ENCODE measurements at regions not wholly inside any gene's neighbourhood (a gene's known extent, or its start where the extent isn't known, plus 50 kb on each side); places are given as distances from the start of the nearest gene placed in this dataset.

DNA sequence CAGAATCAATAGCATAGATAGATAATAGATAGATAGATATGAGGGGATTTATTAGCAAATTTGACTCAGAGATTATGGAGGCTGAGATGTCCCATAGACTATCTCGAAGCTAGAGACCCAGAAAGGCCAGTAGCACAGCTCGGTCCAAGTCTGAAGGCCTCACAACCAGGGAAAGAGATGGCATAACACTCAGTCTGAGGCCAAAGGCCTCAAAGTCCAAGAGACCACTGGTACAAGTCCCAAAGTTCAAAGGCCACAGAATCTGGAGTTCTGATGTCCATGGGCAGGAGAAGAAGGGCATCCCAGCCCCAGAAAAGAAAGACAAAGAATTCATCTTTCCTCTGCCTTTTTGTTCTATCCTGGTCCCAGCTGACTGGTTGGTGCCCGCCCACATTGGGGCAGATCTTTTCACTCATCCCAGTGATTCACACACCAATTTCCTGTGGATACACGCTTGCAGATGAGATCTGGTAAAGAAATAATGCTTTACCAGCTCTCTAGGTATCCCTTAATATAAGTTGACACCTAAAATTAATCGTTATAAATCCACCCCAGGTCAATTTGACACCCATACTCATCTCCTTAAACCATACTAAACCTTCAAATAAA lies 127.8 kb upstream of the FBN2 start:
- no peaks in the 10 kb centered on the region for H3K27me3 Mint-ChIP-seq (ENCODE audit: low read depth)
- no peak overlapping the region for H3K27ac Mint-ChIP-seq (ENCODE audit: unreplicated experiment)
- TF ChIP-seq, protein P1, sequence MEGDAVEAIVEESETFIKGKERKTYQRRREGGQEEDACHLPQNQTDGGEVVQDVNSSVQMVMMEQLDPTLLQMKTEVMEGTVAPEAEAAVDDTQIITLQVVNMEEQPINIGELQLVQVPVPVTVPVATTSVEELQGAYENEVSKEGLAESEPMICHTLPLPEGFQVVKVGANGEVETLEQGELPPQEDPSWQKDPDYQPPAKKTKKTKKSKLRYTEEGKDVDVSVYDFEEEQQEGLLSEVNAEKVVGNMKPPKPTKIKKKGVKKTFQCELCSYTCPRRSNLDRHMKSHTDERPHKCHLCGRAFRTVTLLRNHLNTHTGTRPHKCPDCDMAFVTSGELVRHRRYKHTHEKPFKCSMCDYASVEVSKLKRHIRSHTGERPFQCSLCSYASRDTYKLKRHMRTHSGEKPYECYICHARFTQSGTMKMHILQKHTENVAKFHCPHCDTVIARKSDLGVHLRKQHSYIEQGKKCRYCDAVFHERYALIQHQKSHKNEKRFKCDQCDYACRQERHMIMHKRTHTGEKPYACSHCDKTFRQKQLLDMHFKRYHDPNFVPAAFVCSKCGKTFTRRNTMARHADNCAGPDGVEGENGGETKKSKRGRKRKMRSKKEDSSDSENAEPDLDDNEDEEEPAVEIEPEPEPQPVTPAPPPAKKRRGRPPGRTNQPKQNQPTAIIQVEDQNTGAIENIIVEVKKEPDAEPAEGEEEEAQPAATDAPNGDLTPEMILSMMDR (conservative IDR thresholded peaks at IDR 0.05): no peak
- no peak overlapping the region for H3K4me3 Mint-ChIP-seq
- H3K4me1 Mint-ChIP-seq: no peaks in the 10 kb centered on the region
- H3K36me3 Mint-ChIP-seq (ENCODE audit: low read depth): no peaks in the 10 kb centered on the region
- no peak for DNase-seq (ENCODE audit: low read depth, low spot score)
- H3K9me3 Mint-ChIP-seq: peaks cover 6% of the 10 kb centered on the region

DNA sequence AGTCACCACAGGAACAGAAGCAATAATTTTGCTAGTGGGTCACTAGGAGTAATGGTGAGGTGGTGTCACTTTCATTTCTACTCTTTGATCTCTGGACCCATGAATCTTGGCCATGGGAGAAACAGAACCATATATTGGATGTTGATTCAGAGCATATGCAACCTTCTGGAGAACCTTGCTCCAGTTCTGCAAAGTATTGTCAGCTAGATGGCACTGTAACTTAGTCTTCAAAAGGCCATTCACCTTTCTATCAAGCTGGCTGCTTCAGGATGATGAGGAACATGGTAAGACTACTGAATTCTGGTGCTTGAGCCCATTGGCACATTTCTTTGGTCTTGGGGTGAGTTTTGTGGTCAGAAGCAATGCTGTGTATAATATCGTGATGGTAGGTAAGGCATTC lies 129.1 kb upstream of the FBN2 start:
- no peak for DNase-seq (ENCODE audit: low read depth, low spot score)
- Mint-ChIP-seq H3K4me3 (no peak overlapping the region), H3K4me1 (no peaks in the 10 kb centered on the region), H3K27me3 (ENCODE audit: low read depth) (no peaks in the 10 kb centered on the region), H3K36me3 (ENCODE audit: low read depth) (no peaks in the 10 kb centered on the region), H3K27ac (ENCODE audit: unreplicated experiment) (no peak overlapping the region), H3K9me3 (peaks cover 6% of the 10 kb centered on the region)
- TF ChIP-seq, protein P1 (conservative IDR thresholded peaks at IDR 0.05): no peak

DNA sequence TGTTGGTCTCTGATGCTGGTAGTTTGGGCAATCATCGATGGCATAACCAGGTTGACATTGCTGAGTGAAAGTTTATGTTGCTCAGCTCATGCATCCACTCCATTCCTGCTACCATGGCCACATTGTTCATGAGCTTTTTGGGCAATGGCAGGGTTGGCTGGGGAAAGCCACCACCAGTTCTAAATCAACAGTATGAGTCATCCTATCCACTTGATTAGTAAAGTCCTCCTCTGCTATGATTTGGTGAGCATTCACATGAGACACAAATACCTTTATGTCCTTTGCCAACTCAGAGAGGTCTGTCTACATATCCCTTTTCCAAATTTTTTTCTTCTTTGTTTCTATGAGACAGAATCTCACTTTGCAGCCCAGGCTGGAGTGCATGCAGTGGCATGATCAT lies 129.7 kb upstream of the FBN2 start:
- H3K36me3 Mint-ChIP-seq (ENCODE audit: low read depth): no peaks in the 10 kb centered on the region
- TF ChIP-seq, protein P1 (conservative IDR thresholded peaks at IDR 0.05): no peak
- H3K27me3 Mint-ChIP-seq (ENCODE audit: low read depth): no peaks in the 10 kb centered on the region
- H3K4me1 Mint-ChIP-seq: peaks cover 5% of the 10 kb centered on the region
- peaks cover 4% of the 10 kb centered on the region for H3K9me3 Mint-ChIP-seq
- no peak overlapping the region for H3K4me3 Mint-ChIP-seq
- no peak for DNase-seq (ENCODE audit: low read depth, low spot score)
- no peak overlapping the region for H3K27ac Mint-ChIP-seq (ENCODE audit: unreplicated experiment)

DNA sequence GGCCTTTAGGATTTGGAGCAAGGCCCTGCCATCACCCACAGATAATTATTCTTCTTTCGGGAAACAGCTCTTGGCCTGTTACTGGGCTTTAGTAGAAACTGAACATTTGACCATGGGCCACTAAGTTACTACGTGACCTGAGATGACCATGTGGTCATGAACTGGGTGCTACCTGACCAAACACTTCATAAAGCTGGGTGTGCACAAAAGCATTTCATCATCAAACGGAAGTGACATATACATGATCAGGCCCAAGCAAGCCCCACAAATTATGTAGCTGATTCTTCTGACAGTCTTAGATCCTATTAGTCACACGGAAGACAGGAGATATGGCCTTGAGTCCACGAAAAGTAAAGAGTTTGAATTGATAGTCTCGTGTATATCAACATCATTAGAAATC lies 130.9 kb upstream of the FBN2 start:
- H3K27ac Mint-ChIP-seq (ENCODE audit: unreplicated experiment): no peak overlapping the region
- H3K9me3 Mint-ChIP-seq: peaks cover 4% of the 10 kb centered on the region
- no peak overlapping the region for H3K4me3 Mint-ChIP-seq
- no peak for DNase-seq (ENCODE audit: low read depth, low spot score)
- peaks cover 7% of the 10 kb centered on the region for H3K4me1 Mint-ChIP-seq
- no peaks in the 10 kb centered on the region for H3K36me3 Mint-ChIP-seq (ENCODE audit: low read depth)
- TF ChIP-seq, protein P1 (conservative IDR thresholded peaks at IDR 0.05): no peak
- H3K27me3 Mint-ChIP-seq (ENCODE audit: low read depth): no peaks in the 10 kb centered on the region

DNA sequence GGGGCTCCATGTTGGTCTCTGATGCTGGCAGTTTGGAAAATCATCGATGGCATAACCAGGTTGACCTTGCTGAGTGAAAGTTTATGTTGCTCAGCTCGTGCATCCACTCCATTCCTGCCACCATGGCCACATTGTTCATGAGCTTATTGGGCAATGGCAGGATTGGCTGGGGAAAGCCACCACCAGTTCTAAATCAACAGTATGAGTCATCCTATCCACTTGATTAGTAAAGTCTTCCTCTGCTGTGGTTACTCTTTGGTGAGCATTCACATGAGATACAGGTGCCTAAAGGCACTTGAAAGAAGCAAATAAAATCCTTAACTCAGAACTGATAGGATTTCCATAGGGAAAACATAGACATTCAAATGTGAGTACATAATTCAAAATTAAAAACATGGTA lies 131.8 kb upstream of the FBN2 start:
- Mint-ChIP-seq H3K9me3 (peaks cover 4% of the 10 kb centered on the region), H3K27me3 (ENCODE audit: low read depth) (no peaks in the 10 kb centered on the region), H3K4me3 (no peak overlapping the region), H3K36me3 (ENCODE audit: low read depth) (no peaks in the 10 kb centered on the region), H3K4me1 (peaks cover 7% of the 10 kb centered on the region), H3K27ac (ENCODE audit: unreplicated experiment) (no peak overlapping the region)
- TF ChIP-seq, protein P1 (conservative IDR thresholded peaks at IDR 0.05): no peak
- DNase-seq (ENCODE audit: low read depth, low spot score): no peak
